HUDEP-2 (cell line): ENCODE measurements at regions not wholly inside any gene's neighbourhood (a gene's known extent, or its start where the extent isn't known, plus 50 kb on each side); places are given as distances from the start of the nearest gene placed in this dataset.

Experiments
- DNase-seq, 76 experiments: peaks; one replicate each; lab custom pipeline; 2025; ENCODE audit not compliant: unreplicated experiment in 76 of 76; lab: John Stamatoyannopoulos, UW

DNA sequence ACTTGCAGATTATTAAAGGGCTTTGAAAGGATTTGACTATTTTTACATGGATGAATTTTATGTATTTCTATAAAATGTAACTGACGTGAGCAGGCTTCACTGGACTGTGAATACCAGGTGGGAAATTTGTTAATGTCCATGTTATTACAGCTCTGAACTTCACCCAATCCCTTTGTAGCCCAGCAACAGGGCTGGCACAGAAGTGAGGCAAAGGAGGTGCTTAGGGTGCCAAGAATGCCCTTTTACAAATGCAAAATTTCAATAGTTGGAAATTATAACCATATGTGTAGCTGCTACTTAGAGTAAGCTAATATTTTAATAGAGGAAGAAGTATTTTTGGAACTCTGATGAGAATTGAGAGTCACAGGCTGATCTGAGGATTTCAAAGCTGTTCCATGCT is 53.7 kb upstream of the FAM98A start:
- DNase-seq = no peak

DNA sequence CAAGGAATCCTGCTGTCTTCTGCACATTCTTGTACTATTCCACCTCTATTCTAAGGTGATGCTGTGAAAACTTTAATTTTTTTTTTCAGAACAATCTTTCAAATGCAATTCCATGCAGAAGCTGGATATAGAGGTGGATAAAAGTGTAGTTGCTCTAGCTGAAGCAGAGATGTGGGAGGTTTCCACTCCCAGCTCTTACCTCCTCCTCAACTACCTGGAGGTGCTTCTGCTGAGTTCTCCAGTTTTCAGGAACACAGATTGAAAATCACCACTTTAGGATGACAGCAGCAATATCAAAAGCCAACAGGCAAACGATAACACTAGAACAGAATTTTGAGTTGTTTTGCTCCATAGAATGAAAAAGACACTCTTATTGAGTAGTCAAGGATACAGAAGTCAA is 51.1 kb upstream of the FAM98A start:
- DNase-seq = no peak
